Left lung (tissue), 4 donors: ENCODE measurements at regions not wholly inside any gene's neighbourhood (a gene's known extent, or its start where the extent isn't known, plus 50 kb on each side); places are given as distances from the start of the nearest gene placed in this dataset.
"Not testable (repeated sequence)": the region's sequence is repeated elsewhere in the genome, so short reads cannot be mapped to it uniquely, and the experiment has no call there.

Source experiments
- ATAC-seq: fragments of 200-7000 bp; cut with Tn5 transposase; one replicate; pipeline ENCODE4 v1.9.1; 2020; ENCODE audit warnings: moderate library complexity
- DNase-seq, 4 donors: peaks; one replicate each; pipeline ENCODE4 v3.0.0-alpha.2; 2013 to 2020
- H3K27ac ChIP-seq, 2 donors: fragments of 200-600 bp; sonication (generic) in 1 of 2; one replicate each; pipeline versions ENCODE4 v1.5.0 to v1.8.0; 2020 to 2021
- H3K27me3 ChIP-seq, 2 donors: fragments of 200-600 bp; sonication (generic) in 1 of 2; one replicate each; pipeline versions ENCODE4 v1.5.0 to v1.8.0; 2020 to 2021
- H3K36me3 ChIP-seq, 2 donors: fragments of 200-600 bp; sonication (generic) in 1 of 2; one replicate each; pipeline versions ENCODE4 v1.5.0 to v1.8.0; 2020 to 2021
- H3K4me1 ChIP-seq, 2 donors: fragments of 200-600 bp; one replicate each; pipeline ENCODE4 v1.8.0; 2021
- H3K4me3 ChIP-seq, 2 donors: fragments of 200-600 bp; sonication (generic) in 1 of 2; one replicate each; pipeline versions ENCODE4 v1.5.0 to v1.8.0; 2020 to 2021; ENCODE audit warnings: mild to moderate bottlenecking in 1 of 2
- H3K9me3 ChIP-seq, 2 donors: fragments of 200-600 bp; sonication (generic) in 1 of 2; one replicate each; pipeline versions ENCODE4 v1.5.0 to v1.8.0; 2020 to 2021
- CTCF ChIP-seq, 2 donors: fragments of 200-600 bp; sonication (generic) in 1 of 2; IDR thresholded peaks; one replicate each; pipeline versions ENCODE4 v1.5.0 to v1.8.0; 2021; ENCODE audit warnings: antibody characterized with exemption in 2 of 2
- intact Hi-C, 2 donors: fragments of 100-400 bp; cut with DNase I; formaldehyde crosslinking; loops; one replicate each; pipeline versions ENCODE4 v1.11.2 to v1.14.2; 2022
- donor health status: DM: no; HTN: yes; CAD: no.
- donor health status: DM: no; HTN: no; CAD: no.

GRCh38 chr13:81172603-81173002 is 831.7 kb upstream of the SPRY2 start:
- no peak overlapping the region for H3K27ac ChIP-seq
- intact Hi-C loops = no loop called here
- H3K4me1 ChIP-seq = no peaks in the 10 kb centered on the region
- no peak for ATAC-seq
- H3K36me3 ChIP-seq = no peaks in the 10 kb centered on the region
- no peaks in the 10 kb centered on the region for H3K27me3 ChIP-seq
- no peak for DNase-seq
- H3K4me3 ChIP-seq = no peak overlapping the region
- H3K9me3 ChIP-seq = no peaks in the 10 kb centered on the region
- no peak for TF ChIP-seq CTCF (IDR thresholded peaks at IDR 0.05)

GRCh38 chr13:81171065-81171647 is 830.2 kb upstream of the SPRY2 start:
- Histone ChIP-seq H3K27me3 (no peaks in the 10 kb centered on the region), H3K4me1 (no peaks in the 10 kb centered on the region), H3K4me3 (no peak overlapping the region), H3K9me3 (no peaks in the 10 kb centered on the region), H3K27ac (no peak overlapping the region), H3K36me3 (no peaks in the 10 kb centered on the region)
- ATAC-seq (peak; percentile 32), DNase-seq (peak in 2 of 4 donors; percentile 6 to 14)
- intact Hi-C loops = no loop called here
- peak in 1 of 2 donors; percentile 31 for TF ChIP-seq CTCF (IDR thresholded peaks at IDR 0.05)

GRCh38 chr13:81163823-81164222 is 822.9 kb upstream of the SPRY2 start:
- intact Hi-C loops = not testable (repeated sequence)

GRCh38 chr13:81153478-81153877 is 812.6 kb upstream of the SPRY2 start:
- H3K4me1 ChIP-seq = no peaks in the 10 kb centered on the region
- no peaks in the 10 kb centered on the region for H3K36me3 ChIP-seq
- H3K4me3 ChIP-seq = no peak overlapping the region
- DNase-seq = no peak
- intact Hi-C loops = no loop called here
- no peaks in the 10 kb centered on the region for H3K9me3 ChIP-seq
- no peak for TF ChIP-seq CTCF (IDR thresholded peaks at IDR 0.05)
- no peaks in the 10 kb centered on the region for H3K27me3 ChIP-seq
- H3K27ac ChIP-seq = no peak overlapping the region
- no peak for ATAC-seq

More at GRCh38 chr13:81163823-81164222, 822.9 kb upstream of the SPRY2 start:
- H3K4me1 ChIP-seq, H3K9me3 ChIP-seq, H3K27ac ChIP-seq, H3K27me3 ChIP-seq, H3K36me3 ChIP-seq, H3K4me3 ChIP-seq, ATAC-seq, DNase-seq: not testable (repeated sequence)

- intact Hi-C loops = no loop called here
- Histone ChIP-seq H3K27me3 (no peaks in the 10 kb centered on the region), H3K9me3 (no peaks in the 10 kb centered on the region), H3K4me3 (no peak overlapping the region), H3K27ac (no peak overlapping the region), H3K36me3 (no peaks in the 10 kb centered on the region), H3K4me1 (no peaks in the 10 kb centered on the region)
- TF ChIP-seq CTCF (IDR thresholded peaks at IDR 0.05) = no peak
- DNase-seq (no peak), ATAC-seq (no peak)
These were observed 807.9 kb upstream of the SPRY2 start for GRCh38 chr13:81148822-81149221.

- H3K36me3 ChIP-seq, H3K27ac ChIP-seq, H3K9me3 ChIP-seq, H3K4me1 ChIP-seq, ATAC-seq, H3K4me3 ChIP-seq, intact Hi-C loops, DNase-seq, H3K27me3 ChIP-seq: not testable (repeated sequence)
These were observed 805.6 kb upstream of the SPRY2 start for GRCh38 chr13:81146576-81146975.
